ENCODE measurements at regions not wholly inside any gene's neighbourhood (a gene's known extent, or its start where the extent isn't known, plus 50 kb on each side); places are given as distances from the start of the nearest gene placed in this dataset.

GRCh38 chr21:19937619-19938018 lies 1060.6 kb upstream of the NCAM2 start:
- DNase-seq (ENCODE audit: low read depth), result no peak
- TF ChIP-seq CTCF (IDR thresholded peaks at IDR 0.05; ENCODE audit: control insufficient read depth, insufficient read depth, low read depth, low read length, missing control alignments), result no peak
- no peak overlapping the region for H3K4me3 ChIP-seq (ENCODE audit: control insufficient read depth, low read depth, low read length)

- DNase-seq (ENCODE audit: low read depth), result no peak
- no peak overlapping the region for H3K4me3 ChIP-seq (ENCODE audit: control insufficient read depth, low read depth, low read length)
- no peak for TF ChIP-seq CTCF (IDR thresholded peaks at IDR 0.05; ENCODE audit: control insufficient read depth, insufficient read depth, low read depth, low read length, missing control alignments)
These were observed 1056.6 kb upstream of the NCAM2 start for GRCh38 chr21:19941626-19942025.

GRCh38 chr21:19950347-19950746 lies 1047.9 kb upstream of the NCAM2 start:
- no peak overlapping the region for H3K4me3 ChIP-seq (ENCODE audit: control insufficient read depth, low read depth, low read length)
- no peak for TF ChIP-seq CTCF (IDR thresholded peaks at IDR 0.05; ENCODE audit: control insufficient read depth, insufficient read depth, low read depth, low read length, missing control alignments)
- DNase-seq (ENCODE audit: low read depth), result no peak

- no peak for DNase-seq (ENCODE audit: low read depth)
- H3K4me3 ChIP-seq (ENCODE audit: control insufficient read depth, low read depth, low read length), result no peak overlapping the region
- no peak for TF ChIP-seq CTCF (IDR thresholded peaks at IDR 0.05; ENCODE audit: control insufficient read depth, insufficient read depth, low read depth, low read length, missing control alignments)
These were observed 1029.1 kb upstream of the NCAM2 start for GRCh38 chr21:19969156-19969555.

- no peak overlapping the region for H3K4me3 ChIP-seq (ENCODE audit: control insufficient read depth, low read depth, low read length)
- TF ChIP-seq CTCF (IDR thresholded peaks at IDR 0.05; ENCODE audit: control insufficient read depth, insufficient read depth, low read depth, low read length, missing control alignments), result no peak
- DNase-seq (ENCODE audit: low read depth), result no peak
These were observed 1016.3 kb upstream of the NCAM2 start for GRCh38 chr21:19981938-19982337.

GRCh38 chr21:19986396-19986795 lies 1011.8 kb upstream of the NCAM2 start:
- TF ChIP-seq CTCF (IDR thresholded peaks at IDR 0.05; ENCODE audit: control insufficient read depth, insufficient read depth, low read depth, low read length, missing control alignments), result no peak

GRCh38 chr21:19987671-19988070 lies 1010.5 kb upstream of the NCAM2 start:
- no peak overlapping the region for H3K4me3 ChIP-seq (ENCODE audit: control insufficient read depth, low read depth, low read length)
- DNase-seq (ENCODE audit: low read depth), result no peak
- TF ChIP-seq CTCF (IDR thresholded peaks at IDR 0.05; ENCODE audit: control insufficient read depth, insufficient read depth, low read depth, low read length, missing control alignments), result no peak

More at GRCh38 chr21:19986396-19986795, 1011.8 kb upstream of the NCAM2 start:
- no peak overlapping the region for H3K4me3 ChIP-seq (ENCODE audit: control insufficient read depth, low read depth, low read length)
- no peak for DNase-seq (ENCODE audit: low read depth)
